Liver (tissue), 8 donors: ENCODE measurements at regions not wholly inside any gene's neighbourhood (a gene's known extent, or its start where the extent isn't known, plus 50 kb on each side); places are given as distances from the start of the nearest gene placed in this dataset.

Experiments used
- DNase-seq: peaks from one replicate; pipeline ENCODE4 v3.0.0-alpha.2; 2017; ENCODE audit warnings: low spot score
- H3K27ac ChIP-seq, 2 donors: one replicate each; pipeline ENCODE4 v1.7.0; 2013; ENCODE audit warnings: inconsistent platforms in 2 of 2, low read length in 2 of 2, control low read depth in 1 of 2, low read depth in 1 of 2, mild to moderate bottlenecking in 1 of 2
- H3K27me3 ChIP-seq, 4 donors: one replicate each; pipeline versions ENCODE4 v1.6.1 to v1.7.0; 2013; ENCODE audit warnings: low read length in 3 of 4, inconsistent platforms in 1 of 4, mild to moderate bottlenecking in 1 of 4, moderate library complexity in 1 of 4; ENCODE audit not compliant: control insufficient read depth in 4 of 4, insufficient read depth in 4 of 4
- H3K36me3 ChIP-seq, 4 donors: one replicate each; pipeline versions ENCODE4 v1.6.1 to v1.7.0; 2013; ENCODE audit warnings: low read length in 3 of 4, mild to moderate bottlenecking in 3 of 4, low read depth in 1 of 4, moderate library complexity in 1 of 4; ENCODE audit not compliant: control insufficient read depth in 4 of 4, insufficient read depth in 3 of 4
- H3K4me1 ChIP-seq, 4 donors: one replicate each; pipeline versions ENCODE4 v1.6.1 to v1.7.0; 2013; ENCODE audit warnings: low read length in 3 of 4, mild to moderate bottlenecking in 3 of 4, moderate library complexity in 1 of 4; ENCODE audit not compliant: control insufficient read depth in 4 of 4, insufficient read depth in 4 of 4
- H3K4me3 ChIP-seq, 3 donors: one replicate each; pipeline versions ENCODE4 v1.6.1 to v1.7.0; 2013; ENCODE audit warnings: low read length in 3 of 3, control low read depth in 1 of 3, low read depth in 1 of 3, mild to moderate bottlenecking in 1 of 3
- H3K9ac ChIP-seq, 2 donors: one replicate each; pipeline ENCODE4 v1.7.0; 2013; ENCODE audit warnings: low read length in 2 of 2, mild to moderate bottlenecking in 2 of 2, moderate library complexity in 2 of 2, control low read depth in 1 of 2, low read depth in 1 of 2
- H3K9me3 ChIP-seq, 4 donors: one replicate each; pipeline versions ENCODE4 v1.6.1 to v1.7.0; 2013; ENCODE audit warnings: low read length in 3 of 4; ENCODE audit not compliant: control insufficient read depth in 4 of 4
- ATF3 ChIP-seq: IDR thresholded peaks from 2 replicates; pipeline ENCODE4 v1.6.1; 2016; ENCODE audit warnings: antibody characterized with exemption
- CTCF ChIP-seq: fragments of 150-350 bp; IDR thresholded peaks from 2 replicates; pipeline ENCODE4 v1.5.1; 2017; ENCODE audit warnings: improper control_type of control experiment, low read depth, low read length; ENCODE audit not compliant: missing input control
- EGR1 ChIP-seq, 2 donors: IDR thresholded peaks; 2 replicates each; pipeline ENCODE4 v1.6.1; 2016 to 2018; ENCODE audit warnings: antibody characterized with exemption in 2 of 2, low read depth in 2 of 2
- FOXA1 ChIP-seq: IDR thresholded peaks from 2 replicates; pipeline ENCODE4 v1.6.1; 2016; ENCODE audit warnings: antibody characterized with exemption
- FOXA2 ChIP-seq: IDR thresholded peaks from 2 replicates; pipeline ENCODE4 v1.6.1; 2016; ENCODE audit warnings: antibody characterized with exemption
- GABPA ChIP-seq, 2 donors: IDR thresholded peaks in 1 of 2; conservative IDR thresholded peaks in 1 of 2; 2 replicates each; pipeline ENCODE4 v1.6.1; 2016; ENCODE audit warnings: antibody characterized with exemption in 2 of 2, mild to moderate bottlenecking in 1 of 2, moderate library complexity in 1 of 2
- HNF4A ChIP-seq, 2 donors: conservative IDR thresholded peaks; 2 replicates each; pipeline ENCODE4 v1.6.1; 2016; ENCODE audit warnings: antibody characterized with exemption in 2 of 2, mild to moderate bottlenecking in 2 of 2
- HNF4G ChIP-seq: IDR thresholded peaks from 2 replicates; pipeline ENCODE4 v1.6.1; 2016; ENCODE audit warnings: antibody characterized with exemption
- JUND ChIP-seq, 2 donors: IDR thresholded peaks; 2 replicates each; pipeline ENCODE4 v1.6.1; 2016; ENCODE audit warnings: antibody characterized with exemption in 2 of 2
- MAX ChIP-seq: IDR thresholded peaks from 2 replicates; pipeline ENCODE4 v1.6.1; 2016; ENCODE audit warnings: antibody characterized with exemption
- NR2F2 ChIP-seq: IDR thresholded peaks from 2 replicates; pipeline ENCODE4 v1.6.1; 2016; ENCODE audit warnings: antibody characterized with exemption
- RAD21 ChIP-seq, 2 donors: IDR thresholded peaks; 2 replicates each; pipeline ENCODE4 v1.6.1; 2016; ENCODE audit warnings: antibody characterized with exemption in 2 of 2, mild to moderate bottlenecking in 2 of 2
- REST ChIP-seq: IDR thresholded peaks from 2 replicates; pipeline ENCODE4 v1.6.1; 2016; ENCODE audit warnings: antibody characterized with exemption, mild to moderate bottlenecking
- RXRA ChIP-seq, 2 donors: IDR thresholded peaks; 2 replicates each; pipeline ENCODE4 v1.6.1; 2017 to 2018; ENCODE audit warnings: antibody characterized with exemption in 2 of 2, mild to moderate bottlenecking in 1 of 2
- SP1 ChIP-seq: IDR thresholded peaks from 2 replicates; pipeline ENCODE4 v1.6.1; 2018; ENCODE audit warnings: antibody characterized with exemption, mild to moderate bottlenecking
- TAF1 ChIP-seq: conservative IDR thresholded peaks from 2 replicates; pipeline ENCODE4 v1.6.1; 2016; ENCODE audit warnings: antibody characterized with exemption, mild to moderate bottlenecking
- YY1 ChIP-seq: IDR thresholded peaks from 2 replicates; pipeline ENCODE4 v1.6.1; 2016; ENCODE audit warnings: antibody characterized with exemption, mild to moderate bottlenecking
- WGBS: extraction: QIAGEN DNeasy Blood & Tissue Kit; methylation state at CpG from one replicate; pipeline ENCODE4 v1.1.7; 2013; 5-methylcytosine and 5-hydroxymethylcytosine counted together
- TF ChIP-seq, protein P1 (sequence below): IDR thresholded peaks from 2 replicates; pipeline ENCODE4 v1.6.1; 2016; ENCODE audit warnings: antibody characterized with exemption
- donor health status: healthy.
- donor health status: healthy.
- donor health status: healthy.
- donor health status: healthy.
- donor health status: healthy.

- no peak for DNase-seq
- Histone ChIP-seq H3K4me3 (no peak overlapping the region), H3K27me3 (no peaks in the 10 kb centered on the region), H3K9me3 (no peaks in the 10 kb centered on the region), H3K9ac (no peak overlapping the region), H3K36me3 (no peaks in the 10 kb centered on the region), H3K4me1 (no peaks in the 10 kb centered on the region), H3K27ac (no peak overlapping the region)
- TF ChIP-seq ATF3 (no peak), MAX (no peak), RXRA (IDR thresholded peaks at IDR 0.05) (no peak), HNF4G (no peak), NR2F2 (no peak), JUND (IDR thresholded peaks at IDR 0.05) (no peak), SP1 (no peak), TAF1 (no peak), FOXA2 (no peak), EGR1 (IDR thresholded peaks at IDR 0.05; ENCODE audit: low read depth in 2 of 2) (no peak), FOXA1 (no peak), YY1 (no peak), REST (no peak), HNF4A (conservative IDR thresholded peaks at IDR 0.05) (no peak), CTCF (no peak), RAD21 (IDR thresholded peaks at IDR 0.05) (no peak), GABPA (IDR thresholded peaks at IDR 0.05 in 1 of 2, conservative IDR thresholded peaks at IDR 0.05 in 1 of 2) (no peak)
- TF ChIP-seq, protein P1, sequence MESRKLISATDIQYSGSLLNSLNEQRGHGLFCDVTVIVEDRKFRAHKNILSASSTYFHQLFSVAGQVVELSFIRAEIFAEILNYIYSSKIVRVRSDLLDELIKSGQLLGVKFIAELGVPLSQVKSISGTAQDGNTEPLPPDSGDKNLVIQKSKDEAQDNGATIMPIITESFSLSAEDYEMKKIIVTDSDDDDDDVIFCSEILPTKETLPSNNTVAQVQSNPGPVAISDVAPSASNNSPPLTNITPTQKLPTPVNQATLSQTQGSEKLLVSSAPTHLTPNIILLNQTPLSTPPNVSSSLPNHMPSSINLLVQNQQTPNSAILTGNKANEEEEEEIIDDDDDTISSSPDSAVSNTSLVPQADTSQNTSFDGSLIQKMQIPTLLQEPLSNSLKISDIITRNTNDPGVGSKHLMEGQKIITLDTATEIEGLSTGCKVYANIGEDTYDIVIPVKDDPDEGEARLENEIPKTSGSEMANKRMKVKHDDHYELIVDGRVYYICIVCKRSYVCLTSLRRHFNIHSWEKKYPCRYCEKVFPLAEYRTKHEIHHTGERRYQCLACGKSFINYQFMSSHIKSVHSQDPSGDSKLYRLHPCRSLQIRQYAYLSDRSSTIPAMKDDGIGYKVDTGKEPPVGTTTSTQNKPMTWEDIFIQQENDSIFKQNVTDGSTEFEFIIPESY = no peak
- 85% methylated on average over 7 of the region's 7 CpGs for WGBS
Observed at GRCh38 chr3:5384557-5385236, 197.2 kb downstream of the EDEM1 start.
